Aorta (tissue), 5 donors: ENCODE measurements at regions not wholly inside any gene's neighbourhood (a gene's known extent, or its start where the extent isn't known, plus 50 kb on each side); places are given as distances from the start of the nearest gene placed in this dataset.
"Not testable (repeated sequence)": the region's sequence is repeated elsewhere in the genome, so short reads cannot be mapped to it uniquely, and the experiment has no call there.

ENCODE experiments used
- ATAC-seq: fragments of 200-7000 bp; cut with Tn5 transposase; one replicate; pipeline ENCODE4 v1.9.1; 2022; ENCODE audit warnings: moderate library complexity; ENCODE audit not compliant: low FRiP score
- DNase-seq, 2 donors: peaks; one replicate each; pipeline ENCODE4 v3.0.0-alpha.2; 2020
- H3K27ac ChIP-seq, 2 donors: one replicate each; pipeline ENCODE4 v1.5.1; 2013; ENCODE audit warnings: low read length in 2 of 2, mild to moderate bottlenecking in 2 of 2, moderate library complexity in 2 of 2, control low read depth in 1 of 2, inconsistent platforms in 1 of 2, low read depth in 1 of 2
- H3K27me3 ChIP-seq, 2 donors: one replicate each; pipeline ENCODE4 v1.6.1; 2013; ENCODE audit warnings: control low read depth in 1 of 2, low read length in 1 of 2, mild to moderate bottlenecking in 1 of 2, moderate library complexity in 1 of 2; ENCODE audit not compliant: insufficient read depth in 2 of 2, control insufficient read depth in 1 of 2
- H3K36me3 ChIP-seq, 2 donors: one replicate each; pipeline ENCODE4 v1.6.1; 2013; ENCODE audit warnings: control low read depth in 1 of 2, low read length in 1 of 2, mild to moderate bottlenecking in 1 of 2; ENCODE audit not compliant: insufficient read depth in 2 of 2, control insufficient read depth in 1 of 2
- H3K4me1 ChIP-seq, 2 donors: one replicate each; pipeline ENCODE4 v1.6.1; 2013; ENCODE audit warnings: low read length in 2 of 2, control low read depth in 1 of 2, mild to moderate bottlenecking in 1 of 2, moderate library complexity in 1 of 2; ENCODE audit not compliant: insufficient read depth in 2 of 2, control insufficient read depth in 1 of 2
- H3K4me3 ChIP-seq, 2 donors: one replicate each; pipeline ENCODE4 v1.5.1; 2013; ENCODE audit warnings: low read length in 2 of 2, control low read depth in 1 of 2, mild to moderate bottlenecking in 1 of 2
- H3K9me3 ChIP-seq: one replicate; pipeline ENCODE4 v1.6.1; 2013; ENCODE audit warnings: mild to moderate bottlenecking, low read length; ENCODE audit not compliant: control insufficient read depth
- WGBS, 2 donors: extraction: QIAGEN DNeasy Blood & Tissue Kit; methylation state at CpG; one replicate each; pipeline ENCODE4 v1.1.7; 2013; 5-methylcytosine and 5-hydroxymethylcytosine counted together
- intact Hi-C, 2 donors: fragments of 100-400 bp; cut with DNase I; formaldehyde crosslinking; loops; one replicate each; pipeline versions ENCODE4 v1.14.2 to v1.15.0; 2022
- donor health status: healthy with polysubstance abuse.
- donor health status: Bipolar disorder and iron deficiency.
- donor health status: DM: no; HTN: no; CAD: no.
- donor health status: DM: no; HTN: no; CAD: no.
- donor health status: DM: yes; HTN: yes; CAD: no.

DNA sequence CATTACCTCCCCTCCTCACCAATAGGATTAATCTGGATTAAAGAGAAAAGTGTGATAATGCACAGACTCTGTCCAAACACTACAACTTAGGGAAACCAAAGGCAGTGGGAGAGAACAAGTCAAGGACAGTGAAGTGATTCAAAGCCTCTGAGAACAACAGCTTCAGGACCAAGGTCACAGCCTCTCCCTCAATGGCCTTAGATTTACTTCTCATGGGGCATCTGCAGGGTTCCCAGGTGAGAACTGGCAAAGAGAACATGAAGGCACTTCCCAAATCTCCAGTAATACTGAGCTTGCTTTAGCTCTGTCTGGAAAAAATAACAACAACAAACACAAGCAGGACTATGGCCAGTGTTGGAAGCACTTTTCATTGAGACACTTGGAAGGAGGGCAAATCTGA lies 99.8 kb upstream of the GOLGA6L22 start:
- H3K9me3 ChIP-seq, H3K4me1 ChIP-seq, H3K27ac ChIP-seq, intact Hi-C loops, DNase-seq, H3K36me3 ChIP-seq, H3K4me3 ChIP-seq, H3K27me3 ChIP-seq, ATAC-seq: not testable (repeated sequence)

DNA sequence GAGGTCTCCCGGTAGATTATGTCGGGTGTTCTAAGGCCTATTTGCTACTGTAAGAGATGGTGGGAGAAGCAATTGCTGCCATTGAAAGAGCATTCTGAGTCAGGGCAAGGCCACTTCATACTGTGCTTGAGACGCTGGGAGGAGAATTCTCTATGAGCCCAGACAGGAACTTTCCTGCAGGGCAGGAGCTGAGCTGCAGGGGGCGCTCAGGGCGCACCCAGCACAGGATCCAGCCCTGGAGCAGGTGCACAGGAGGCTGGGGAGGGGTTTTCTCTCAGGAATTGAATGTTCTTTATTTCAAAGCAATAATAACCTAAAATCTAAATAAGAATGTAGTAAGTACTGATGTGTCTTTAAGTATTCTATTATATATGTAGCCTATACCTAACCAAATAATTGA lies 99.1 kb upstream of the GOLGA6L22 start:
- H3K27me3 ChIP-seq, H3K4me1 ChIP-seq, H3K9me3 ChIP-seq, H3K4me3 ChIP-seq, H3K36me3 ChIP-seq, H3K27ac ChIP-seq, ATAC-seq, intact Hi-C loops, DNase-seq: not testable (repeated sequence)
- 10% methylated on average over 2 of the region's 5 CpGs for WGBS, 2 donors

DNA sequence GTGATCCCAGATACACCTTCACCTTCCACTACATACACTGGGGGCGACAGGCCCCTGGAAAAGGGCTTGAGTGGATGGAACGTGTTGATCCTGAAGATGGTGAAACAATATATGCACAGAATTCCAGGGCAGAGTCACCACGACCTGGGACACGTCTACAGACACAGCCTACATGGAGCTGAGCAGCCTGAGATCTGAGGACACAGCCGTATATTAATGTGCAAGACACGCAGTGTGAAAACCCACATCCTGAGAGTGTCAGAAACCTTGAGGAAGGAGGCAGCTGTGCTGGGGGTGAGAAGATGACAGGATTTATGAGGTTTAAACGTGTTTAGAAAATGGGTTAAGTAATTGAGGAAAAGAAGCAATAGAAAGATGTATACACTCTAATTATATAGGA lies 98.0 kb upstream of the GOLGA6L22 start:
- ATAC-seq, H3K27ac ChIP-seq, H3K36me3 ChIP-seq, H3K4me1 ChIP-seq, H3K9me3 ChIP-seq, DNase-seq, H3K4me3 ChIP-seq, intact Hi-C loops, H3K27me3 ChIP-seq: not testable (repeated sequence)
- 61 to 78% methylated on average over 4 to 5 of the region's 7 CpGs for WGBS, 2 donors

DNA sequence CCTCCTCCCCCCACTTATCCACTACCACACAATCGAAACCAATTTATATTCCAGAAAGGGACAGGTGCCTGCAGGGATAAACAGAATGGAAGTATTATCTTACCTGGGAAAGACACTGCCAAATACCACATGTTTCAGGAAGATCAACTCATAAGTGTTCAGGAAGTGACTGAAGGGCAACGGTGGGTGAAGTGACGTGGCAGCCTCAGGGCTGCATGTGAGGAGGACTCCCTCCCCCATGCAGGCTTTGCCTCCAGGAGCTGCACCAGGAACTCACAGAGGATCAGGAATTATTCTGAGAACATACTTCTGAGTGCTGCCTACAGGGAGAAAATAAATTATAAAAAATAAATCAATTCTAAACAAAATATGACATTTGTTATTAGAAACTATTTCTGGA lies 96.2 kb upstream of the GOLGA6L22 start:
- not testable (repeated sequence) for H3K36me3 ChIP-seq
- 30 to 46% methylated on average over 2 of the region's 3 CpGs for WGBS, 2 donors

DNA sequence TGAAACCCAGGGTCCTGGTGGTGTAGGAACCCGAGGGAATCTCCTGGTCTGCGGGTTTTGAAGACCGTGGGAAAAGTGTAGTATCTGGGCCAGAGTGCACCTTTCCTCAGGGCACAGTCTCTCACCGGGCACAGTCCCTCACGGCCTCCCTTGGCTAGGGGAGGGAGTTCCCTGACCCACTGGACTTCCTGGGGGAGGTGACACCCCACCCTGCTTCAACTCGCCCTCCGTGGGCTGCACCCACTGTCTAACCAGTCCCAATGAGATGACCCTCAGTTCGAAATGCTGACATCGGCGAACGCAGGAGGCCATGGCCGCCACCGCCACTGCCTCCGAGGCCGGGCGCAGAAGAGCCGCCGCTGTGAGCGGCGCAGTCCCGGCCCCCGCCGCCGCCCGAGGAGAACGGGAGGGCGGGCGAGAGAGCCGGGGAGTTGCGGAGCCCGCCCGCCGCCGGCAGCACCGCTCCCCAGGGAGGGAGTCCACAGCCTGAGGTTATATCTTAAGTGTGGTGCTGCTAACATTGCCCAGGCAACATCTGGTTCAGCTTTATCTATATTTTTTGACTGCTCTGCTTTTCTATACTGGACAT lies 87.4 kb upstream of the GOLGA6L22 start:
- ATAC-seq, H3K9me3 ChIP-seq, intact Hi-C loops, H3K27ac ChIP-seq, H3K4me1 ChIP-seq, H3K27me3 ChIP-seq, H3K36me3 ChIP-seq, H3K4me3 ChIP-seq: not testable (repeated sequence)
- DNase-seq: peak in 1 of 2 donors; percentile 44
- WGBS, 2 donors: 47% methylated on average over 11 to 14 of the region's 35 CpGs

More for the DNA sequence above, 96.2 kb upstream of the GOLGA6L22 start:
- H3K27ac ChIP-seq, H3K27me3 ChIP-seq, H3K9me3 ChIP-seq, DNase-seq, intact Hi-C loops, H3K4me3 ChIP-seq, ATAC-seq, H3K4me1 ChIP-seq: not testable (repeated sequence)

DNA sequence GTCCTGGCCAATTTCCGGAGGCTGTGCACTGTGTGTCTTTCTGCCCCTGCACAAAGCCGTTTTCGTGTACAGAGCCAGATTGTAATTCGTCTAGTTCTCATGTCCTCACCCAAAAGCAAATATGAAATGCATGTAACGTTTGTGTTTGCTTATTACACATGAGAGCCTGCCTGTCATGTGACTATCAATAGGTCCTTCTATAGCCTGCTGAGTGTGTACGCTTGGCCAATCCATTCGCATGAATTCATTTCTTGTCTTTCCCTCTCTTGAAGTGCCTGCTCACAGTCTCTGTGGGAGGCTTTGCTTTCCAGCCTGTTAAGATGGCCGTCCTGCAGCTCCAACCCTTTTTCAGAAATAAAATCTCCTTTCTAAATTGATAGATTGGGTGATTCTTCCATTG lies 84.2 kb upstream of the GOLGA6L22 start:
- H3K4me1 ChIP-seq, DNase-seq, H3K36me3 ChIP-seq, H3K27ac ChIP-seq, H3K27me3 ChIP-seq, H3K9me3 ChIP-seq, H3K4me3 ChIP-seq, intact Hi-C loops, ATAC-seq: not testable (repeated sequence)
- WGBS, 2 donors: 84% methylated on average over 3 of the region's 8 CpGs; no CpG with 5 or more reads in 1 of the 2 donors

DNA sequence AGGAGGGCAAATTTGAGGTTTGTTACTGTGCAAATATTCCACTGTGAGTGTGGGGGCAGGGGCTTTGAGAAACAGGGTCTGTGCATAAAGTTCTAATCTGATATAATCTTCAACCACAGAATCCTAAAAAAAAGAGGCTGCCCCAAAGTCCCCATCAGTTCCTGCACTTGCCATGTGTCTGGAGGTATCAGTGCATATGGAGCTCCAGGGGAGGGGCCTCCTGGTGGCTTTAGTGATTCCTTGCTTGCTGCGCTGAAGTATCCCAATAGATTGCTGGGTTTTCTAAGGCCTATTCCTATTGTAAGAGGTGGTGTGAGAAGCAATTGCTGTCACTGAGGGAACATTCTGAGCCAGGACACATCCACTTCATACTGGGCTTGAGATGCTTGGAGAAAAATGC lies 82.9 kb upstream of the GOLGA6L22 start:
- H3K4me1 ChIP-seq, H3K27ac ChIP-seq, H3K27me3 ChIP-seq, H3K9me3 ChIP-seq, H3K4me3 ChIP-seq, DNase-seq, intact Hi-C loops, H3K36me3 ChIP-seq, ATAC-seq: not testable (repeated sequence)
- 95% methylated on average over 1 of the region's 1 CpG; no CpG with 5 or more reads in 1 of the 2 donors for WGBS, 2 donors

DNA sequence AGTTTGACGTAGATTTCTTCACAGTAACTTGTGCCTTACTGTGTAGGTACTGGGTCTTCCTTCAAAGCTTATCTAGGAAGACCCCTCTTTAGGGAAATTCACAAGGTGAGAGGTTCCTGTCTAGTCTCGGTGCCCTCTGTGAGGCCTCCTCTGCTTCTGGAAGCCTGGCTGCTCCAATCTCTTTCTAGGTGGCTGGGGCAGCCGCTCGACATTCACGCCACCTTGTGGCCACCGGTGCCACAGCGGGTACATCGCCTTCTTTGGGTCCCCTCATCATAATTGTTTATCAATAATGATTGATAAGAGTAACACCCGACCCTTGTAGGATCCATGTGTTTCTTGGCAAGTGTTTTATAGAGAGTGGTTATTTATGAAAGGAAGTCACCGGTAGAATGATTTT lies 80.8 kb upstream of the GOLGA6L22 start:
- H3K4me1 ChIP-seq, ATAC-seq, intact Hi-C loops: not testable (repeated sequence)

DNA sequence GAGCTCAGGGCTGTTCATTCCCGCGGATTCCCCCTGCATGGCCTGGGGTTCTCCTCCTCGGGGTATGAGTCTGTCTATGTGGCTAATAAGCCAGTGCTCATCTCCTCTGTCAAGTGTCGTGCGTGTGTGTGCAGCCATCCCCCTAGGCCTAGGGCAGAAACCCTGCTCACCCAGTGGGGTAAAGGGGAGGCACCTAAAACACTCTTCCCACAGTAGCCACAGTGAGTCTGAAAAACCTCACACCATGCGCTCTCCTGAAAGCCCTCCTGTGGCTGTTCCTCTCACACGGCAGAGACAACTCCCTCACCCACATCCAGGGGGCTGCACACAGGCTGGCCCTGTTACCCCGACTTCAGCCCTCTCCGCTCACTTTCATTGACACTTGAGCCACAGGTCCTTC lies 71.0 kb upstream of the GOLGA6L22 start:
- H3K27ac ChIP-seq: not testable (repeated sequence)
- 94 to 100% methylated on average over 5 to 7 of the region's 9 CpGs for WGBS, 2 donors

More for the DNA sequence above, 80.8 kb upstream of the GOLGA6L22 start:
- not testable (repeated sequence) for H3K27ac ChIP-seq, H3K36me3 ChIP-seq, H3K27me3 ChIP-seq, H3K4me3 ChIP-seq, H3K9me3 ChIP-seq, DNase-seq
- WGBS, 2 donors: no CpG with 5 or more reads among the region's 10 CpGs

More for the DNA sequence above, 71.0 kb upstream of the GOLGA6L22 start:
- H3K36me3 ChIP-seq, H3K4me3 ChIP-seq, H3K4me1 ChIP-seq, DNase-seq, intact Hi-C loops, ATAC-seq, H3K9me3 ChIP-seq, H3K27me3 ChIP-seq: not testable (repeated sequence)
